HG03378 (cell line): ENCODE measurements at regions not wholly inside any gene's neighbourhood (a gene's known extent, or its start where the extent isn't known, plus 50 kb on each side); places are given as distances from the start of the nearest gene placed in this dataset.
"Not testable (repeated sequence)": the region's sequence is repeated elsewhere in the genome, so short reads cannot be mapped to it uniquely, and the experiment has no call there.

Experiments used
- ATAC-seq: cut with Tn5 transposase; IDR thresholded peaks from one replicate; pipeline ENCODE4 v1.9.1; 2021; ENCODE audit warnings: mild to moderate bottlenecking, moderate library complexity; ENCODE audit not compliant: unreplicated experiment

GRCh38 chr17:83156408-83156807 lies 77.0 kb downstream of the METRNL start:
- no peak for ATAC-seq

GRCh38 chr17:83159204-83160049 lies 80.0 kb downstream of the METRNL start:
- no peak for ATAC-seq

GRCh38 chr17:83160443-83161297 lies 81.3 kb downstream of the METRNL start:
- no peak for ATAC-seq

DNA sequence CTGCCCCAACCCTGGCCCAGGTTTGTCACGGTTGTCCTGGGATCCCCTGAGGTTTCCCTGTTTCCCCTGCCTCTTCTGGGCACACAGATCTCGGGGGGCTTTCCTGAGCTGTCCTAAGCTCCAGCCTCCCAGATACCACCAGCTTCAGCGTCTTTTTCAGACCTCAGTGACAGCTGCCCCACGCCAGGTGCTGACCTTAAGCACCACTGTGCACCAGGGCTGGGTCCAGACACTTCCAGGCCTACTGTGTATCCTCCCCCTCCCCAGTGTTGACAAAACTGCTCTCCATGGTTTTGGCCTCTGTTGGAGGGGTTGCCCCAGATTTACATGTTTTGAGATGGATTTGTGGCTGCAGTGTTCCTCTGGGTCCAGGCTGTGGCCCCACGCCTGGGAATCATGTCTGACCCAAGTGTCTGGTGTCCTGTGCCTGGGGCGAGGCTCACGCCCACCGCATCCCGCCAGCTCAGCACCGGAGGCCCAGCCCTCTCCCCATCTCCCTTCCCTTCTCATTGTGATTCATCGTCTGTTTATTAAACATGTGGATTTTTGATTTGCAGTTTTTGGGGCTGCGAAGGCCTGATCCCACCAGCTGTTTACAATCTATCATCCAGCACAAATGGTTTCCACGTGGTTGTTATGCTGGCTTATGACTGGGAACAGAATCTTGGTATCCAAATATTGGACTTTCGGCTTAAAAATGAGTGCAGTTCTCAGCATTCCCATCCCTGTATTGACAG lies 82.1 kb downstream of the METRNL start:
- ATAC-seq = no peak

- no peak for ATAC-seq
Observed at GRCh38 chr17:83162035-83162745, 82.8 kb downstream of the METRNL start.

GRCh38 chr17:83164490-83164889 lies 85.1 kb downstream of the METRNL start:
- no peak for ATAC-seq

DNA sequence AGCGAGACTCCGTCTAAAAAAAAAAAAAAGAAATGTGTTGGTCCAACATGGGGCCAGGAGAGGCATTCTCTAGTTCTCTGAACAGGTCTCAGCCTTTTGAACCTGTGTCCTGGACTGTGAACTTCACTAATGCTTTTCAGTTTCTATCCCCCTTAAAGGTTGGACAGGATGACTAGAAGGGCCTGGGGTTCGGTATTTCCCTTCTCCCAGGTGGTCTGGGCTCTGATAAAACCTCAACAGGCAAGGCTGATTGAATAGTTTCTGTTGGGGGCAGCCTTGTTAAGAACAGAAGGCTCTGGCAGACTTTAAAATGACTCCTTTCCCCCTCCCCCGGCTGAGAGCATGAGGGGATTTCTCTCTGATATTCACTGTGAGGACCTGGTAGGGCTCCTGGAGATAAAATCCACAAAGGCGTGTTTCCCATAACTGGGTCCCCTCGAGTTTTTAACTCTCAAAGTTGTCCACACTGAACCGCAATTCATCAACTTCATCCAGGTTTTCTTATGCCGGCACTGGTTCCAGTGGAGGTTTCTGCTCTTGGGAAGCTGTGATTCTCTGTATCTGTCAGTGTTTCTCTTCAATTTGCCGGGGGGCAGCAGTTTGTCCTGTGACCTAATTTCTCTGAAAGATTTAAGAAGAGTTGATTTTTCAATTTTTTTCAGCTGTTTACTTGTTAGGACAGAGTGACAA lies 91.3 kb downstream of the METRNL start:
- ATAC-seq = no peak

- ATAC-seq = no peak
Observed at GRCh38 chr17:83171661-83172060, 92.3 kb downstream of the METRNL start.

DNA sequence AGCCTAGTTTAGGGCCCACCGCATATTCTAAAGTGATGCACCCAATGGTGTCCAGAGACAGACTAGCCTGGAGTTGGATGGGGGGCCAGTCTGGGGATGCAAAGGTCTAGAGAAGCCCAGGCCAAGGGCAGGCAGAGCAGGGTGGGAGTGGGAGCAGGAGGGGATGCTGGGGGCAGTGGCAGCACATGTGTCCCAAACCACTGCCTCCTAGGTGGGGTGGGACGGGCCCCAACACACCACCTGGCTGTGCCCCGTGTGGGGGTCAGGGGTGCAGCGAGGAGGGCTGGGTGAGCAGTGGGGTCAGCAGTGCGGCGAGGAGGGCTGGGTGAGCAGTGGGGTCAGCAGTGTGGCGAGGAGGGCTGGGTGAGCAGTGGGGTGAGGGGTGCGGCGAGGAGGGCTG lies 92.7 kb downstream of the METRNL start:
- ATAC-seq = not testable (repeated sequence)

DNA sequence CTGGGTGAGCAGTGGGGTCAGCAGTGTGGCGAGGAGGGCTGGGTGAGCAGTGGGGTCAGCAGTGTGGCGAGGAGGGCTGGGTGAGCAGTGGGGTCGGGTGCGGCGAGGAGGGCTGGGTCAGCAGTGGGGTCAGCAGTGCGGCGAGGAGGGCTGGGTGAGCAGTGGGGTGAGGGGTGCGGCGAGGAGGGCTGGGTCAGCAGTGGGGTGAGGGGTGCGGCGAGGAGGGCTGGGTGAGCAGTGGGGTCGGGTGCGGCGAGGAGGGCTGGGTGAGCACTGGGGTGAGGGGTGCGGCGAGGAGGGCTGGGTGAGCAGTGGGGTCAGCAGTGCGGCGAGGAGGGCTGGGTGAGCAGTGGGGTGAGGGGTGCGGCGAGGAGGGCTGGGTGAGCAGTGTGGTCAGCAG lies 93.2 kb downstream of the METRNL start:
- not testable (repeated sequence) for ATAC-seq

DNA sequence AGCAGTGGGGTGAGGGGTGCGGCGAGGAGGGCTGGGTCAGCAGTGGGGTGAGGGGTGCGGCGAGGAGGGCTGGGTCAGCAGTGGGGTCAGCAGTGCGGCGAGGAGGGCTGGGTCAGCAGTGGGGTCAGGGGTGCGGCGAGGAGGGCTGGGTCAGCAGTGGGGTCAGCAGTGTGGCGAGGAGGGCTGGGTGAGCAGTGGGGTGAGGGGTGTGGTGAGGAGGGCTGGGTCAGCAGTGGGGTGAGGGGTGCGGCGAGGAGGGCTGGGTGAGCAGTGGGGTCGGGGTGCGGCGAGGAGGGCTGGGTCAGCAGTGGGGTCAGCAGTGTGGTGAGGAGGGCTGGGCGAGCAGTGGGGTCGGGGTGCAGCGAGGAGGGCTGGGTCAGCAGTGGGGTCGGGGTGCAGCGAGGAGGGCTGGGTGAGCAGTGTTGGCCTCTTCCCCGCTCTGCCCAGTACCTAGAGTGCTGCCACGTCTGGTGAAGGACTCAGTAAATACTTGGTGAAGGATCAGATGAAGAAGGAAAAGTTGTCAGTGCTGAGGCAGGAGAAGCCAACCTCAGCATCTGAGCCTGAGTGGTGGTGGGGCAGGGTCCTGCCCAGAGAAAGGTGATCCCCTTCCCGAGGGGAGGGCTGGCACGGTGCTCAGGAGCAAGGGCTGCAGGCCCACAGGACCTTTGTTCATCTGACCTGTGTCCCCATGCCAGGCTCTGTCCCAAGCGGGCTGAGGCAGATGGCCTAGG lies 93.9 kb downstream of the METRNL start:
- ATAC-seq = not testable (repeated sequence)

DNA sequence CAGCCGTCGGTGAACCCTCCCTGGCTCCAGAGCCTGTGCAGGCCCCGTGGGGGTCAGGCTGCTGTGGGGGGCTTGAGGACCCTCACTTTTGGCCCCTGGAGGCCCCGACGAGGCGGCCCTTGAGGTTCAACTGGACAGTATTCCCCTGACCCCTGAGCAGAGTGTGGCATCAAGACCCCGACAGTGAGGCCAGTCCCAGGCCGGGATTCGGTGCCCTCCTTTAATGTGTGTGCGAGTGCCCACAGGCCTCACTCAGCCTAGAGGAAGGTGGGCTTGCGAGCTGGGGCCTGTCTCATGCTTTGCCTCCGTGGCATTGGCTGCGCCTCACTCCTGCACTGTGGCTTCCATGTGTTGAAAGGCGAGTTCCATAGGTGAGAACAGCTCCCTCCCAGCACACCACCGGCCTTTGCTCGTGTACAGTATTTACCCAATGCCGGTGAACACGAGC lies 94.5 kb downstream of the METRNL start:
- ATAC-seq = no peak

GRCh38 chr17:83174362-83175118 lies 95.1 kb downstream of the METRNL start:
- peak; percentile 54 for ATAC-seq

DNA sequence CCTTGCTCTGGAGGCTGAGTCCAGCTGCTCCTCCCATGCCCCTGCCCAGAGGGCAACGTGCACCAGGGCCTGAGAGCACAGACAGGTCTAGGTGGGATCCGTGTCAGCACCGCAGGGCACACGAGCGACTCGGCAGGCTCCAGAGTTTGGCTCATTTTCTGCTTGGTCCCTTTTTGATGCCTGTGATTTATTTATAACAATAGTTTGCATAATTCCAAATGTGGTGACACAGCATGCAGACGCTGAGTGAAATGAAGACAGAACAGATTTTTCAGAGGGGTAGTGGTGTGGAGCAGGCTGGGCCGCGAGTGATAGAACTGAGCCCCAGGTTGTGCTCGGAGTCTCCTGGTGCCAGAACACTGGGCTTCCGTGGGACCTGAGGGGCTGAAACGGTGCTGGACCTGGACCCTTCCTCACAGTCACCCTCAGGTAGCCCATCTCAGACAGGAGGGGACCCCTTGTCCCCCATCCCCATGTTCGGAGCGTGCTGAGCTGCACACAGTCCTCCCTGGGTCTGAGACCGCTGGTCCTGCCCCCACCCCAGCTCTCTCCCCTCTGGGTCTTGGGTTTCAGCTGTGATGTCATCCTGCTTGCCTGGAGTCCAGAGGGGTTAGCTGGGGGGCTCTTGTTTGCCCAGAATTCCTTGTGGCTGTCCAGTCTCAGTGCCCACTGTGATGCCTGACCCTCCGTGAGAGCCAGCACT lies 95.9 kb downstream of the METRNL start:
- peak; percentile 33 for ATAC-seq

- no peak for ATAC-seq
Observed at GRCh38 chr17:83175822-83176622, 96.6 kb downstream of the METRNL start.

DNA sequence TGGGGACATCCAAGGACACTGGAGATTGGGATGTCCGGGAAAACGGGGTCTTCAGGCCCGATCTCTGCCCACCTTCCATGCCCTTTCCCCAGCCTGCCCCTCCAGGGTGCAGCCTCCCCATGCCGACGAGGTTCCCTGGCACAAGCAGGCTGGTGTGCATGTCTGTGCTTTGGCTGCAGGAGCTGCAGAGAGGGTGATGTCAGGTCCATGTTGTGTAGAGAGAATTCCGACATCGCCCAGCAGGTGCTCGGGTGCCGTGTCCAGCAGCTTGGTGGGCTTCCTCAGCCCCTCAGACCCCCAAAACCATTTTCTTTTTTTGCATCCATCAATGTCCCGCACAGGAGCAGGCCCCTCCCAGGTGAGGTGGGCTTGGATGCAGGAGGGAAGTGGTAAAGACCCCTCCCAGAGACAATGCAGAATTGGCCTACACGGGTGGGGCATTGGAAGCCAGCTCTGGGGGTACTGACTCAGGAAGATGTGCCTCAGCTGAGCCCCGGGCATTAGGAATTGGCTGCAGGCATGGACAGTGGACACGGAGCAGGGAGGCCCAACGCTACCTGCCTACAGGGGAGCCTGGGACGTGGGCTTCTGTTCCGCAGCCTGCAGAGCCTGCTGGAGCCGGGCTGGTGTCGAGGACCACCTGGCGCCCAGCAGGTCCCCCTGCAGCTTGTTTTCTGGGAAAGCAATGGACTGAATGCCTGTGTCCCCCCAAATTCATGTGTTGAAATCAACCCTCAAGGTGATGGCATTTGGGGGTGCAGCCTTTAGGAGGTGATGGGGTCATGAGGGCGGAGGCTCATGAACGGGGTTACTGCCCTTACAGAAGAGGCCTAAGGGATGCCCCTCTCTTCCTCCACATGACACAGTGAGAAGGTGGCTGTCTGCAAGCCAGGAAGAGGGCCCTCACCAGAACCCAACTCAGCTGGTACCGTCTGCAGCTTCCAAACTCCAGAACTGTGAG lies 97.5 kb downstream of the METRNL start:
- ATAC-seq = no peak
